Nucleus accumbens (tissue), 56 donors: ENCODE measurements at regions not wholly inside any gene's neighbourhood (a gene's known extent, or its start where the extent isn't known, plus 50 kb on each side); places are given as distances from the start of the nearest gene placed in this dataset.

Source experiments
- DNase-seq, 56 donors: peaks; one replicate each; lab custom pipeline; 2025; lab: John Stamatoyannopoulos, UW

DNA sequence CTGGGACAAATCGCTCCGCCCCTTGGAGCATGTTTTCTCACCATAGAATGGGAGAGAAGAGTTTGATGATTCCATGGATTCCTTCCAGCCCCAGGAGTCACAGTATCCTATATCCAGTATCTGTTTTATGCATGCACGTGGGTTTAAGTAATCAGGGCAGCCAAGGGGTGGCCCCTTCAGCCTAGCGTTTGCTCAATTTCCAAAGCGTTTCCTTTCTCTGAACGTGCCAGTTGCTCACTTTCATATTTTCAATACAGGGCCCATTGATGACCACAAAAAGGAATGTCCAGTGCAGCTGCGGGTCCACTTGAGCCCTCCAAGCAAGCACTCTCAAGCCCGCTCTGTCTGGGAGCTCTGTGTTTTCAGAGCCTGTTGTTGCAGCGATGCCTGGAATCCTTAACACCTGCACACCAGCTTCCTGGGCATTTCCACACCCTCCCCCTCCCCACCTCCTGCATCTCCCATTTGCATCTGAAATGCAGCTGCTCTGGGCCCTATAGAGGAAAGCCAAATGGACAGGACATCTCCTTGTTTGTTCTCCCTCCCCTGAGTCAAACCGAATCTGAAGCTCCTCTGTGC is 164.3 kb upstream of the LPP start:
- peak in 16 of 56 donors; percentile 9 to 47 (median 18) for DNase-seq

DNA sequence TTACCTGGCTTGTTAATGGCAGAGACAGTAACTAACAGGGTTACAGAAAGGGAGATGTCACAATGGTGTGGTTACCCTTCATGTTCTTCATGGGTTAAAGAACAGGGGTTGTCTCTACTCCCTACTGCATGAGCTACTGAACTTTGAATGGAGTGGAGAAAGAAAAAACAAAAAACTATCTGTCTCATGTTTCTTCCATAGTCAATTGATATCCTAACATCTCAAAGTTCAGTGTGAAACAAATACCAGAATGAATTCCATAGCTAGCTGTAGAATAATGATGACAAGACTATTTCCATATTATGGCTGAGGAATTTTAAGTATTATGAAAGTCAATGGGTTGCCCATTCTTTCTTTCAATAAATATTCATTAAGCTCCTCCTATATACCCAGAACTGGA is 161.3 kb upstream of the LPP start:
- no peak for DNase-seq

DNA sequence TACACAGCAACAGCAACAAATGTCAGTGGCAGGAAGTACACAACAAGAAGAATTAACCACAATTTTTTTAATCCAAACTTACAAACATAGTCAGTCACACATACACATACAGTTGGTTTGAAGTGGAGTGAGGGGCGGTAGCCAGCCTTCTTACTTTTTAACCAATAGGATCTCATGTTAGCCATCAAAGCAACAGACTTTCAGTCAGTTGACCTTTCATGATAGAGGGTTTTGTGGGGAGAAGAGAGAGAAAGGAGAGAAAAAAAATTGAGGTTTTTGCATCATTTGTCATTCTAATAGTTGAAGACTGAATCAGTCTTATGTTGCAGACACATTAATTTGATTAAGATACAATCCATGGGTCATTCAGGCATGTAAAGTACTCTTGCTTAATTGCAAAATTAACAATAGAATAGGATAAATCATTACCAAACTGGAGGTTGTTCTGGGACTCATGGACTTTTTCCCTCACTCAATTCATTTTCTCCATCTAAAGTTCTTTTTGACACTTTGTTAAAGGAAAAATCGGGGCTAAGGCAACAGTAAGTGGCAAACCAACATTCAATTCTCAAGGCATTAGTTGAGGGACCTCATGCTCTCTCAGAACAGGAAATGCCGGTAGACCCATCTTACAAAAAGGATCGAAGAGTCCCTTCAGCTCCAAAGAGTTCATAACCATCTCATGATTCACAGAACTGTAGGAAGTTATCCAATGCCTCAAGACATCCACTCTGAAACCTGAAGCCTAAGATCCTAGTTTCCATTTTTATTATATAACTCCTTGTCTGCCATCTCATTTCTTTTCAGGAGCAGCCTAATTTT is 159.5 kb upstream of the LPP start:
- DNase-seq, result no peak

GRCh38 chr3:187995043-187995400 is 158.9 kb upstream of the LPP start:
- no peak for DNase-seq

DNA sequence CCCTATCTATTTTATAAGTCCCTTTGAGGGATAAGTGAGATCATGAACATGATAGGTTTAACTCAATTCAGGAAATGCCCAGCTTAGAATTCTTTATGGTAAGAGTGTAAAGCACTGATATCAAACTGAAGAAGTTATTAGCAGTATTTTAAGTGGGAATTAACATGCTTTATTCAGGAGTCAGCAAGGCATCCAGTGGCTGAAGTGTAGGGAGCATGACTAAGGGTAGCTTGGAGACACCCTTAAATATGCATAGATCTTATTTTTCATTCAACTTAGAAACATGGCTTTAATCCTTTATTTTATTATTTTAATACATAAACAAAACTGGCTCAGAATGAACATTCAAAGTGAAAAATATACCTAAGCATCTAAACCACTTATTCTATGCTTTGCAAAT is 158.3 kb upstream of the LPP start:
- no peak for DNase-seq

GRCh38 chr3:187996609-187997008 is 157.3 kb upstream of the LPP start:
- DNase-seq, result no peak

- DNase-seq, result no peak
Observed at GRCh38 chr3:187997490-187997889, 156.5 kb upstream of the LPP start.

- DNase-seq, result no peak
Observed at GRCh38 chr3:187997946-187998561, 155.9 kb upstream of the LPP start.

DNA sequence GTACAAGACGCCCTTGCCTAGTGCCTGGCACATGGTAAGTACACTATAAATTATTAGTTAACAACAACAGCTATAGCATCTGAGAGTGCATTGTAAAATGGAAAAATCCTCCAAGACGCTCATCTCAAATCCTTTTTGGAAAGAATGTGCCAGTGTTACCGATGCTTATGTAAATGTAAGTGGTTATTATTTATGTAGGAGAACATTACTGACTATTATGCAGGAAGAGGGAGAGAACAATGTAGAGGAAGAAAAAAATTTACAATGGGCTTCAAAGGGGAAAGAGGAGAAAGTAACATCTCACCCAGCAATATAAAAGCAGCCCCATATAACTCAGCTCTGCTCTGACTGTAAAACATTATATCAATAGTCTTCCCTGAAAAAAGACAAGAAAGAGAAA is 155.3 kb upstream of the LPP start:
- DNase-seq, result no peak

DNA sequence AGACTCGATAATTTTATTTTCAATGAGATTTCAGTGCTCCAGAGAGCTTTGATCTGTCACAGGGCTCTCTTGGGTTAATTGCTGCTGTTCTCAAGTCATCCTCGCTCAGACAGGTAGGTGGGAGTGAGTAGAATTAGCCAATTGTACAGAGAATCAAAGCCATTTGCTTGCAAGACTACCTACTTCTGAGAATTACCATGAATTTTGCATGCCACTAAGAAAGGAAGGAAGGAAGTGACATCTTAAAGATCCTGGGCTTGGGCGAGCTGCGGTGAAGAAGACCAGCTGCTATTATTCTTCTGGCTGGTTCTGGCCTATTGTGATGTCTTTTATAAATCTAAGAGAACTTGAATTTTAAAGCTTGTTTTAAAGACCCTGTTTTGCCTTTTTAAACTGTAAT is 154.1 kb upstream of the LPP start:
- no peak for DNase-seq

GRCh38 chr3:188000361-188000861 is 153.5 kb upstream of the LPP start:
- no peak for DNase-seq

GRCh38 chr3:188001093-188001492 is 152.9 kb upstream of the LPP start:
- DNase-seq, result no peak

GRCh38 chr3:188001926-188002325 is 152.0 kb upstream of the LPP start:
- DNase-seq, result no peak

DNA sequence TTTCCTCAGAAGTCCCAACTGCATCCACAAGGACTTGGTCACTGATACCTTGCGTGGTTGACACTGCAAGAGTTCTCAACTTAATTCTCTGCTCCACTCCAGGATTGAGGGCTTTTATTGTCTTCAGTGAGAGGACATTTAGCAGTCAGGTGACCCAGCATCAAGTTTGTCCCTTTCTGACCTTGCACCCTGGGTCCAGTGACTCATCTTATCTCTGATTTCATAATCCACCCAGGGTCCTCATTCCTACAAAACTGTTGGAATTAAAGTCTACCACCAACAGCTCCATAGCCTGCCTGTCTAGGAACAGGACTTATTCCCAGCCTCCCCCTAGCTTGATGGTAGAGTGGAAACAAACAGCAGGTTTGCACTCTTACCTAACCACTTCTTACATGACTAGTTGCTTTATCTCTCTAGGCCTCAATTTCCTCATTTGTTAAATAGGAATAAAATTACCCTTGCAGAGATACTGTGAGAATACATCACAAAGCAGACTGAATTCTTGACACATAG is 151.3 kb upstream of the LPP start:
- no peak for DNase-seq

GRCh38 chr3:188003188-188004171 is 150.5 kb upstream of the LPP start:
- DNase-seq, result no peak

- peak in 31 of 56 donors; percentile 4 to 68 (median 38) for DNase-seq
Observed at GRCh38 chr3:188006726-188007393, 147.1 kb upstream of the LPP start.

GRCh38 chr3:188007897-188008296 is 146.1 kb upstream of the LPP start:
- DNase-seq, result no peak

DNA sequence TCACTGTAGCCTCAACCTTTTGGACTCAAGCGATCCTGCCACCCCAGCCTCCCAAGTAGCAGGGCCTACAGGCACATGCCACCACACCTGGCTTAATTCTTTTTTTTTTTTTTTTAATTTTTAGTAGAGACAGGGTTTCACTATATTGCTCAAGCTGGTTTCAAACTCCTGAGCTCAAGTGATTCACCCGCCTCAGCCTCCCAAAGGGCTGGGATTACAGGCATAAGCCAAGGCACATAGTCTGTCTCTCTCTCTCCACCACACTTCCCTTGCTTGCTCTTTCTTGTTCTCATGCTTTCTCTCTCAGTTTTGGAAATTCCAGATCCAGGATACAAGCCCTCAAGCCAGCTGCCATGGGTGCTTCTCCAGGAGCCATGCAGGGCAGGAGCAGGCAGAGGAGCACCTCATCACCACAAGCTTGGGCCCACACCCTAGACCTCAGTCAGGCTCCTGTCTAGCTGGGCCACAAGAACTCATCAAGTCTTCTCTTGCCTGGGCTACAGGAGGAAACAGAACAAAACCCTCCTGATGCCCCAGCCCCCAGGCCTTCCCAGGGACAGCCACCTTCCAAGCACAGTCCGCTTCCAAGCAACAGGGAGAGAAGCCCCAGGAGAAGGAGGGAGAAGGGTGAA is 145.3 kb upstream of the LPP start:
- no peak for DNase-seq

DNA sequence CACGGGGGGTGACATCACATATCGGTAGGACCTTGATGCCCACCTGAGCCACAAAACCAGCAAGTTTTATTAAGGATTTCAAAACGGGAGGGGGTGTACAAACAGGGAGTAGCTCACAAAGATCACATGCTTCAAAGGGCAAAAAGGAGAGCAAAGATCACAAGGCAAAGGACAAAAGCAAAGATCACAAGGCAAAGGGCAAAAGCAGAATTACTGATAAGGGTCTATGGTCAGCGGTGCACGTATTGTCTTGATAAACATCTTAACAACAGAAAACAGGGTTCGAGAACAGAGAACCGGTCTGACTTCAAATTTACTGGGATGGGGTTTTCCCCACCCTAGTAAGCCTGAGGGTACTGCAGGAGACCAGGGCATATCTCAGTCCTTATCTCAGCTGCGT is 143.5 kb upstream of the LPP start:
- DNase-seq, result no peak
